ENCODE measurements at regions not wholly inside any gene's neighbourhood (a gene's known extent, or its start where the extent isn't known, plus 50 kb on each side); places are given as distances from the start of the nearest gene placed in this dataset.

- no peak overlapping the region for H3K4me3 ChIP-seq (ENCODE audit: low read depth, low read length)
- TF ChIP-seq CTCF (IDR thresholded peaks at IDR 0.05; ENCODE audit: insufficient read depth, low read length), result no peak
- DNase-seq (ENCODE audit: low read depth), result no peak
These were observed 95.7 kb upstream of the FAM47A start for GRCh38 chrX:34227804-34228203.

- H3K4me3 ChIP-seq (ENCODE audit: low read depth, low read length), result no peak overlapping the region
- no peak for DNase-seq (ENCODE audit: low read depth)
- no peak for TF ChIP-seq CTCF (IDR thresholded peaks at IDR 0.05; ENCODE audit: insufficient read depth, low read length)
These were observed 91.5 kb upstream of the FAM47A start for GRCh38 chrX:34223574-34223973.

- no peak overlapping the region for H3K4me3 ChIP-seq (ENCODE audit: low read depth, low read length)
- no peak for TF ChIP-seq CTCF (IDR thresholded peaks at IDR 0.05; ENCODE audit: insufficient read depth, low read length)
- DNase-seq (ENCODE audit: low read depth), result no peak
These were observed 85.9 kb upstream of the FAM47A start for GRCh38 chrX:34218063-34218462.

GRCh38 chrX:34197946-34198345, 65.8 kb upstream of the FAM47A start:
- no peak for TF ChIP-seq CTCF (IDR thresholded peaks at IDR 0.05; ENCODE audit: insufficient read depth, low read length)
- H3K4me3 ChIP-seq (ENCODE audit: low read depth, low read length), result no peak overlapping the region
- no peak for DNase-seq (ENCODE audit: low read depth)

Data from fibroblast of the aortic adventitia (primary cell).